ENCODE measurements at regions not wholly inside any gene's neighbourhood (a gene's known extent, or its start where the extent isn't known, plus 50 kb on each side); places are given as distances from the start of the nearest gene placed in this dataset.

DNA sequence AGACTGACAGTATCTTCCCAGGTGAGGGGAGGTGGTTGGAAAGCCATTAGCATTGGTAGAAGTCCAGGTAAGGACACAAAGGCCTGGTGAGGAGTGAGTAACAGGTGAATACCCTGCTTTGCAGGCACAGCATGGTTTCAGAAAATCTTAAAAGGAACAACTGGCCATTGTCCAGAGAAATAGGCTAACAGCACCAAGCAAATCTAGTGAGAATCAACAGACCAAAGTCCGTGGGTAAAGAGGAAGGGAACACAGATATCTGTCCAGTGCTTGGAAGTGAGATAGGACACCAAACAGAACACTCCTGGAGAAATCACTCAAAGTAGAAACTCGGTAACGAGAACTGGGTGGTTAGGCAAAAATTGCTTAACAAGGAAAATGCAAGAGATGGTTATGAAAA is 88.8 kb upstream of the RPRM start:
- TF ChIP-seq, protein P1, sequence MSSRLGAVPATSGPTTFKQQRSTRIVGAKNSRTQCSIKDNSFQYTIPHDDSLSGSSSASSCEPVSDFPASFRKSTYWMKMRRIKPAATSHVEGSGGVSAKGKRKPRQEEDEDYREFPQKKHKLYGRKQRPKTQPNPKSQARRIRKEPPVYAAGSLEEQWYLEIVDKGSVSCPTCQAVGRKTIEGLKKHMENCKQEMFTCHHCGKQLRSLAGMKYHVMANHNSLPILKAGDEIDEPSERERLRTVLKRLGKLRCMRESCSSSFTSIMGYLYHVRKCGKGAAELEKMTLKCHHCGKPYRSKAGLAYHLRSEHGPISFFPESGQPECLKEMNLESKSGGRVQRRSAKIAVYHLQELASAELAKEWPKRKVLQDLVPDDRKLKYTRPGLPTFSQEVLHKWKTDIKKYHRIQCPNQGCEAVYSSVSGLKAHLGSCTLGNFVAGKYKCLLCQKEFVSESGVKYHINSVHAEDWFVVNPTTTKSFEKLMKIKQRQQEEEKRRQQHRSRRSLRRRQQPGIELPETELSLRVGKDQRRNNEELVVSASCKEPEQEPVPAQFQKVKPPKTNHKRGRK (CRISPR knock-in tag; IDR thresholded peaks at IDR 0.05), result no peak
- no peak for TF ChIP-seq RAD21 (CRISPR knock-in tag; IDR thresholded peaks at IDR 0.05)
- TF ChIP-seq ISX (CRISPR knock-in tag; conservative IDR thresholded peaks at IDR 0.05), result no peak
- TF ChIP-seq, protein P2, sequence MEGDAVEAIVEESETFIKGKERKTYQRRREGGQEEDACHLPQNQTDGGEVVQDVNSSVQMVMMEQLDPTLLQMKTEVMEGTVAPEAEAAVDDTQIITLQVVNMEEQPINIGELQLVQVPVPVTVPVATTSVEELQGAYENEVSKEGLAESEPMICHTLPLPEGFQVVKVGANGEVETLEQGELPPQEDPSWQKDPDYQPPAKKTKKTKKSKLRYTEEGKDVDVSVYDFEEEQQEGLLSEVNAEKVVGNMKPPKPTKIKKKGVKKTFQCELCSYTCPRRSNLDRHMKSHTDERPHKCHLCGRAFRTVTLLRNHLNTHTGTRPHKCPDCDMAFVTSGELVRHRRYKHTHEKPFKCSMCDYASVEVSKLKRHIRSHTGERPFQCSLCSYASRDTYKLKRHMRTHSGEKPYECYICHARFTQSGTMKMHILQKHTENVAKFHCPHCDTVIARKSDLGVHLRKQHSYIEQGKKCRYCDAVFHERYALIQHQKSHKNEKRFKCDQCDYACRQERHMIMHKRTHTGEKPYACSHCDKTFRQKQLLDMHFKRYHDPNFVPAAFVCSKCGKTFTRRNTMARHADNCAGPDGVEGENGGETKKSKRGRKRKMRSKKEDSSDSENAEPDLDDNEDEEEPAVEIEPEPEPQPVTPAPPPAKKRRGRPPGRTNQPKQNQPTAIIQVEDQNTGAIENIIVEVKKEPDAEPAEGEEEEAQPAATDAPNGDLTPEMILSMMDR (CRISPR knock-in tag; IDR thresholded peaks at IDR 0.05), result no peak
- no peak for TF ChIP-seq CEBPB (IDR thresholded peaks at IDR 0.05; ENCODE audit: borderline replicate concordance, low read depth, low read length)
- TF ChIP-seq, protein P3, sequence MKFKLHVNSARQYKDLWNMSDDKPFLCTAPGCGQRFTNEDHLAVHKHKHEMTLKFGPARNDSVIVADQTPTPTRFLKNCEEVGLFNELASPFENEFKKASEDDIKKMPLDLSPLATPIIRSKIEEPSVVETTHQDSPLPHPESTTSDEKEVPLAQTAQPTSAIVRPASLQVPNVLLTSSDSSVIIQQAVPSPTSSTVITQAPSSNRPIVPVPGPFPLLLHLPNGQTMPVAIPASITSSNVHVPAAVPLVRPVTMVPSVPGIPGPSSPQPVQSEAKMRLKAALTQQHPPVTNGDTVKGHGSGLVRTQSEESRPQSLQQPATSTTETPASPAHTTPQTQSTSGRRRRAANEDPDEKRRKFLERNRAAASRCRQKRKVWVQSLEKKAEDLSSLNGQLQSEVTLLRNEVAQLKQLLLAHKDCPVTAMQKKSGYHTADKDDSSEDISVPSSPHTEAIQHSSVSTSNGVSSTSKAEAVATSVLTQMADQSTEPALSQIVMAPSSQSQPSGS (CRISPR knock-in tag; IDR thresholded peaks at IDR 0.05), result no peak
- TF ChIP-seq, protein P4, sequence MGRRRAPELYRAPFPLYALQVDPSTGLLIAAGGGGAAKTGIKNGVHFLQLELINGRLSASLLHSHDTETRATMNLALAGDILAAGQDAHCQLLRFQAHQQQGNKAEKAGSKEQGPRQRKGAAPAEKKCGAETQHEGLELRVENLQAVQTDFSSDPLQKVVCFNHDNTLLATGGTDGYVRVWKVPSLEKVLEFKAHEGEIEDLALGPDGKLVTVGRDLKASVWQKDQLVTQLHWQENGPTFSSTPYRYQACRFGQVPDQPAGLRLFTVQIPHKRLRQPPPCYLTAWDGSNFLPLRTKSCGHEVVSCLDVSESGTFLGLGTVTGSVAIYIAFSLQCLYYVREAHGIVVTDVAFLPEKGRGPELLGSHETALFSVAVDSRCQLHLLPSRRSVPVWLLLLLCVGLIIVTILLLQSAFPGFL (CRISPR knock-in tag; IDR thresholded peaks at IDR 0.05), result no peak
- TF ChIP-seq FOXK2 (IDR thresholded peaks at IDR 0.05), result no peak
- no peak for TF ChIP-seq TARDBP (CRISPR knock-in tag; IDR thresholded peaks at IDR 0.05)
- TF ChIP-seq RORA (CRISPR knock-in tag; IDR thresholded peaks at IDR 0.05), result no peak
